ENCODE measurements at regions not wholly inside any gene's neighbourhood (a gene's known extent, or its start where the extent isn't known, plus 50 kb on each side); places are given as distances from the start of the nearest gene placed in this dataset.
"Not testable (repeated sequence)": the region's sequence is repeated elsewhere in the genome, so short reads cannot be mapped to it uniquely, and the experiment has no call there.

GRCh38 chr1:234914606-234915290, 213.9 kb downstream of the TOMM20 start:
- H3K27ac Mint-ChIP-seq = no peak overlapping the region
- H3K27me3 Mint-ChIP-seq = no peaks in the 10 kb centered on the region
- no peak for ATAC-seq
- POLR2A ChIA-PET = interaction anchor here (1.2 to 1.8 kb wide), 2 partner anchors 11 kb away, joined by 3 to 11 read pairs; no protein-coding TSS in a partner anchor
- H3K4me3 Mint-ChIP-seq = no peak overlapping the region
- intact Hi-C loops (cut with micrococcal nuclease) = no loop called here
- no peaks in the 10 kb centered on the region for H3K9me3 Mint-ChIP-seq
- TF ChIP-seq CTCF (IDR thresholded peaks at IDR 0.05) = no peak
- H3K36me3 Mint-ChIP-seq (ENCODE audit: low read depth) = no peaks in the 10 kb centered on the region
- CTCF ChIA-PET = interaction anchor here (1.5 kb wide), 1 partner anchor 10 kb away, joined by 4 read pairs; no protein-coding TSS in a partner anchor
- peaks cover 26% of the 10 kb centered on the region for H3K4me1 Mint-ChIP-seq (ENCODE audit: low read depth)
- no peak for DNase-seq

DNA sequence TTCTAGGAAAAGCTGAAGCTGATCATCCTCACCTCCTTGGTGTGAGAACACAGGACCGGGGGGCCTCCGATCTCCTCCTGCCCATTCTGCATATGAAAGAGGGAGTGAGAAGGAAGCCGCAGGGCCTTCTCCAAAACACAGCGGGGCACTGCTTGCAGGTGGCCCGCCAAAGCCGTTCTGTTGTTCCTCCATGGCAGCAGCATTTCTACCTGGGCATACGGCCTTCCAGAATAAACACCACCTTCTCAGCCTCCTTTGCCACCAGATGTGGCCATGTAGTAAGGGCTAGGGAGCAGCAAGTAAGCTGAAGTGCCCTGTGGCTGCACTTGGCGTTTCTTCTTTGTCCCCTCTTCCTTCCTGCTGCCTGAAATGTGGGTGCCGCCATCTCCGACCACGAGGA, 214.9 kb downstream of the TOMM20 start:
- intact Hi-C loops (cut with micrococcal nuclease) = no loop called here

DNA sequence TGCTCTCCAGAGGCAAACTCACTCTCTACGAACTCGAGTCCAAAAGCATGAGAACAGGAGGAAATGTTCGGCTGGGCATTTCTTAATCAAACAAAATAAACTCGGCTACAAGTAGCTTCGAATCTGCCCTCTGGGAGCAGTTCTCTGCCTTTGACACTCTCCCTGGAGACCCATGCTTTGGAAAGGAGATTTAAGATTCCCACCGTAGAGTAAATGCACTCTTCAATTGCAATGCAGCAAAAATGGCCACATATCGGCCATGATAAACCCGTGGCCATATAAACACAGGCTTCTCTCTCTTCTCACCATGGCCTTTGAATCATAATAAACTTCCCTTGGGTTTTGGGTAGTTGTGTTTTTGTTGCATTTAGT, 215.4 kb downstream of the TOMM20 start:
- ChIA-PET CTCF (no interaction called here), POLR2A (no interaction called here)
- no peak overlapping the region for H3K27ac Mint-ChIP-seq
- intact Hi-C loops (cut with micrococcal nuclease) = no loop called here
- DNase-seq (no peak), ATAC-seq (no peak)
- H3K27me3 Mint-ChIP-seq = no peaks in the 10 kb centered on the region
- H3K9me3 Mint-ChIP-seq = no peaks in the 10 kb centered on the region
- no peak overlapping the region for H3K4me3 Mint-ChIP-seq
- no peaks in the 10 kb centered on the region for H3K36me3 Mint-ChIP-seq (ENCODE audit: low read depth)
- peaks cover 26% of the 10 kb centered on the region for H3K4me1 Mint-ChIP-seq (ENCODE audit: low read depth)
- no peak for TF ChIP-seq CTCF (IDR thresholded peaks at IDR 0.05)

More for the DNA sequence above, 214.9 kb downstream of the TOMM20 start:
- DNase-seq = no peak
- ChIA-PET POLR2A (interaction anchor here (0.6 kb wide), 1 partner anchor 26 kb away, joined by 3 read pairs; no protein-coding TSS in a partner anchor), CTCF (no interaction called here)
- no peak for ATAC-seq
- Mint-ChIP-seq H3K36me3 (ENCODE audit: low read depth) (no peaks in the 10 kb centered on the region), H3K27ac (no peak overlapping the region), H3K9me3 (no peaks in the 10 kb centered on the region), H3K4me3 (no peak overlapping the region), H3K27me3 (no peaks in the 10 kb centered on the region), H3K4me1 (ENCODE audit: low read depth) (peaks cover 26% of the 10 kb centered on the region)
- TF ChIP-seq CTCF (IDR thresholded peaks at IDR 0.05) = no peak

DNA sequence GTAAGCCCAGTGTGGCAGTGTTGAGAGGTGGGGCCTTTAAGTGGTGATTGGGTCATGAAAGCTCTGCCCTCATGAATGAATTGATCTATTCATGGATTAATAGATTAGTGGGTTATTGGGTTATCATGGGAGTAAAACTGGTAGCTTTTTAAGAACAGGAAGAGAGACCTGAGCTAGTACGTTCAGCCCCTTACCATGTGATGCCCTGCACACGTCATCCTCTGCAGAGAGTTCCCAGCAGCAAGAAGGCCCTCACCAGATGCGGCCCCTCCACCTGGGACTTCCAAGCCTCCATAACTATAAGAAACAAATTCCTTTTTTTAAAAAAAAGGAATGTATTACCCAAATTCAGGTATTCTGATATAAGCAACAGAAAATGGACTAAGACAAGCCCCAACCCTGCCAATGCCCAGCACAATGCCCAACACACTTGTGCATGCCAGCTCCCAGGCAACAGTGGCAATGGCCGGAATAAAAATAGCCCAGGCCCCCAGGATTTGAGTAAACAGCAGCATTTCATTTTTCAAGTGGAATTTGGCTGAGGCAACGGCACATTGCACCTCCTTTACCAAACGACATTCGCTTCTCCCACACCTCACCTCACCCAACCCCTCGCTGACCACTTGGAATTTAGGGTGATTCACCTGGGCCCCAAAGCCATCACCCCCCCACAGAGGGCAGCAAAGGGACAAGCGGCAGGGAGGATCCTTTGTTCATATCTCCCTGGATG, 215.9 kb downstream of the TOMM20 start:
- H3K4me1 Mint-ChIP-seq (ENCODE audit: low read depth) = peaks cover 26% of the 10 kb centered on the region
- DNase-seq (no peak), ATAC-seq (peak; percentile 17)
- no peaks in the 10 kb centered on the region for H3K9me3 Mint-ChIP-seq
- ChIA-PET CTCF (no interaction called here), POLR2A (no interaction called here)
- no peak overlapping the region for H3K27ac Mint-ChIP-seq
- no peaks in the 10 kb centered on the region for H3K27me3 Mint-ChIP-seq
- intact Hi-C loops (cut with micrococcal nuclease) = no loop called here
- no peaks in the 10 kb centered on the region for H3K36me3 Mint-ChIP-seq (ENCODE audit: low read depth)
- no peak overlapping the region for H3K4me3 Mint-ChIP-seq
- no peak for TF ChIP-seq CTCF (IDR thresholded peaks at IDR 0.05)

- peak; percentile 37 for DNase-seq
Measured at GRCh38 chr1:234911787-234912186, 216.8 kb downstream of the TOMM20 start.

GRCh38 chr1:234911136-234911535, 217.5 kb downstream of the TOMM20 start:
- POLR2A ChIA-PET; H3K9me3 Mint-ChIP-seq; intact Hi-C loops (cut with micrococcal nuclease); H3K36me3 Mint-ChIP-seq (ENCODE audit: low read depth); ATAC-seq; H3K27me3 Mint-ChIP-seq; H3K4me3 Mint-ChIP-seq; DNase-seq: not testable (repeated sequence)
- H3K4me1 Mint-ChIP-seq (ENCODE audit: low read depth) = peaks cover 26% of the 10 kb centered on the region
- CTCF ChIA-PET = interaction anchor here (0.8 to 1.1 kb wide), 3 partner anchors 9 to 87 kb away, joined by 3 to 5 read pairs (median 3); no protein-coding TSS in a partner anchor
- peak overlapping the region; percentile 76 for H3K27ac Mint-ChIP-seq

More at GRCh38 chr1:234911787-234912186, 216.8 kb downstream of the TOMM20 start:
- Mint-ChIP-seq H3K4me3 (no peak overlapping the region), H3K36me3 (ENCODE audit: low read depth) (no peaks in the 10 kb centered on the region), H3K27ac (peak overlapping the region; percentile 76), H3K27me3 (no peaks in the 10 kb centered on the region), H3K4me1 (ENCODE audit: low read depth) (peaks cover 26% of the 10 kb centered on the region), H3K9me3 (no peaks in the 10 kb centered on the region)
- peak; percentile 61 for ATAC-seq
- POLR2A ChIA-PET = interaction anchor here (0.7 kb wide), 1 partner anchor 205 kb away, joined by 3 read pairs; no protein-coding TSS in a partner anchor
- CTCF ChIA-PET = interaction anchor here (1.0 to 1.1 kb wide), 2 partner anchors 9 to 88 kb away, joined by 3 to 5 read pairs; no protein-coding TSS in a partner anchor
- TF ChIP-seq CTCF (IDR thresholded peaks at IDR 0.05) = no peak
- intact Hi-C loops (cut with micrococcal nuclease) = no loop called here

Measured in activated CD8-positive, alpha-beta T cell treated with anti-CD3 and anti-CD28 coated beads for 36 hours (primary cell).